ENCODE measurements at regions not wholly inside any gene's neighbourhood (a gene's known extent, or its start where the extent isn't known, plus 50 kb on each side); places are given as distances from the start of the nearest gene placed in this dataset.

DNA sequence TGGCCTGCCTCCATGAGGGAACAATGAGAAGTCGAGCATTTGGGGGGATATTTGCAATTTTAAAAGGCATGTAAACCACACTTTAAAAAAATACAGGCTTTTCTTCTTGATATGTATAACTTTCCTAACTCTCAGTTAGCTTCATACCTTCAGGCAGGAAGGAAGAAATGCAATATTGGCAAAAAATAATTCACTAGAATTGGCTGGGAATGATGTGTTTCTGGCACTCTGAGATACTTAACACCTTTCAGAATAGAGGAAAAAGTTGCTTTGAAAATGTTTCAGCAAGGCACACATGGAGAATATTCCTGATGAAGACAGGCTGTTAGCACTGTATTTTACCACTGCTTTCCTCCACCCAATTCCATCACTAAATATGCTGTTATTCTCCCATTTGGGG, 747.6 kb downstream of the HDGFL1 start:
- no peaks in the 10 kb centered on the region for H3K36me3 ChIP-seq
- no peaks in the 10 kb centered on the region for H3K4me1 ChIP-seq
- H3K4me3 ChIP-seq: no peak overlapping the region
- no peak for DNase-seq (ENCODE audit: extremely low spot score)
- no peaks in the 10 kb centered on the region for H3K27me3 ChIP-seq
- no peaks in the 10 kb centered on the region for H3K9me3 ChIP-seq
- H3K27ac ChIP-seq (replicated peaks in 1 of 4): no peak overlapping the region
- WGBS: 63% methylated on average over 1 of the region's 1 CpG
- intact Hi-C loops (cut with DNase I): no loop called here
- TF ChIP-seq EP300 (IDR thresholded peaks at IDR 0.05) (no peak), POLR2AphosphoS5 (IDR thresholded peaks at IDR 0.05) (no peak), POLR2A (IDR thresholded peaks at IDR 0.05; ENCODE audit: low read depth) (no peak)
- TF ChIP-seq, protein P1, sequence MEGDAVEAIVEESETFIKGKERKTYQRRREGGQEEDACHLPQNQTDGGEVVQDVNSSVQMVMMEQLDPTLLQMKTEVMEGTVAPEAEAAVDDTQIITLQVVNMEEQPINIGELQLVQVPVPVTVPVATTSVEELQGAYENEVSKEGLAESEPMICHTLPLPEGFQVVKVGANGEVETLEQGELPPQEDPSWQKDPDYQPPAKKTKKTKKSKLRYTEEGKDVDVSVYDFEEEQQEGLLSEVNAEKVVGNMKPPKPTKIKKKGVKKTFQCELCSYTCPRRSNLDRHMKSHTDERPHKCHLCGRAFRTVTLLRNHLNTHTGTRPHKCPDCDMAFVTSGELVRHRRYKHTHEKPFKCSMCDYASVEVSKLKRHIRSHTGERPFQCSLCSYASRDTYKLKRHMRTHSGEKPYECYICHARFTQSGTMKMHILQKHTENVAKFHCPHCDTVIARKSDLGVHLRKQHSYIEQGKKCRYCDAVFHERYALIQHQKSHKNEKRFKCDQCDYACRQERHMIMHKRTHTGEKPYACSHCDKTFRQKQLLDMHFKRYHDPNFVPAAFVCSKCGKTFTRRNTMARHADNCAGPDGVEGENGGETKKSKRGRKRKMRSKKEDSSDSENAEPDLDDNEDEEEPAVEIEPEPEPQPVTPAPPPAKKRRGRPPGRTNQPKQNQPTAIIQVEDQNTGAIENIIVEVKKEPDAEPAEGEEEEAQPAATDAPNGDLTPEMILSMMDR (IDR thresholded peaks at IDR 0.05): no peak

- intact Hi-C loops (cut with DNase I): no loop called here
Observed at GRCh38 chr6:23319582-23319981, 750.2 kb downstream of the HDGFL1 start.

GRCh38 chr6:23320471-23321015, 751.2 kb downstream of the HDGFL1 start:
- H3K27me3 ChIP-seq: no peaks in the 10 kb centered on the region
- H3K4me3 ChIP-seq: no peak overlapping the region
- no peaks in the 10 kb centered on the region for H3K9me3 ChIP-seq
- intact Hi-C loops (cut with DNase I): no loop called here
- H3K36me3 ChIP-seq: no peaks in the 10 kb centered on the region
- WGBS: 93% methylated on average over 2 of the region's 2 CpGs
- H3K4me1 ChIP-seq: no peaks in the 10 kb centered on the region
- no peak overlapping the region for H3K27ac ChIP-seq (replicated peaks in 1 of 4)
- TF ChIP-seq, protein P1 (IDR thresholded peaks at IDR 0.05): no peak
- TF ChIP-seq EP300 (IDR thresholded peaks at IDR 0.05): no peak
- TF ChIP-seq POLR2A (IDR thresholded peaks at IDR 0.05; ENCODE audit: low read depth): no peak
- TF ChIP-seq POLR2AphosphoS5 (IDR thresholded peaks at IDR 0.05): no peak
- DNase-seq (ENCODE audit: extremely low spot score): no peak

More at GRCh38 chr6:23319582-23319981, 750.2 kb downstream of the HDGFL1 start:
- Histone ChIP-seq H3K36me3 (no peaks in the 10 kb centered on the region), H3K27ac (replicated peaks in 1 of 4) (no peak overlapping the region), H3K27me3 (no peaks in the 10 kb centered on the region), H3K9me3 (no peaks in the 10 kb centered on the region), H3K4me3 (no peak overlapping the region), H3K4me1 (no peaks in the 10 kb centered on the region)
- DNase-seq (ENCODE audit: extremely low spot score): no peak
- TF ChIP-seq POLR2AphosphoS5 (IDR thresholded peaks at IDR 0.05): no peak
- TF ChIP-seq, protein P1 (IDR thresholded peaks at IDR 0.05): no peak
- no peak for TF ChIP-seq POLR2A (IDR thresholded peaks at IDR 0.05; ENCODE audit: low read depth)
- no peak for TF ChIP-seq EP300 (IDR thresholded peaks at IDR 0.05)
- WGBS: 78% methylated on average over 3 of the region's 3 CpGs

GRCh38 chr6:23323897-23324296, 754.5 kb downstream of the HDGFL1 start:
- Histone ChIP-seq H3K4me1 (no peaks in the 10 kb centered on the region), H3K9me3 (no peaks in the 10 kb centered on the region), H3K36me3 (no peaks in the 10 kb centered on the region), H3K4me3 (no peak overlapping the region), H3K27ac (replicated peaks in 1 of 4) (no peak overlapping the region), H3K27me3 (no peaks in the 10 kb centered on the region)
- WGBS: 77% methylated on average over 4 of the region's 4 CpGs
- no peak for DNase-seq (ENCODE audit: extremely low spot score)
- TF ChIP-seq, protein P1 (IDR thresholded peaks at IDR 0.05): no peak
- TF ChIP-seq POLR2A (IDR thresholded peaks at IDR 0.05; ENCODE audit: low read depth) (no peak), POLR2AphosphoS5 (IDR thresholded peaks at IDR 0.05) (no peak), EP300 (IDR thresholded peaks at IDR 0.05) (no peak)
- intact Hi-C loops (cut with DNase I): no loop called here

DNA sequence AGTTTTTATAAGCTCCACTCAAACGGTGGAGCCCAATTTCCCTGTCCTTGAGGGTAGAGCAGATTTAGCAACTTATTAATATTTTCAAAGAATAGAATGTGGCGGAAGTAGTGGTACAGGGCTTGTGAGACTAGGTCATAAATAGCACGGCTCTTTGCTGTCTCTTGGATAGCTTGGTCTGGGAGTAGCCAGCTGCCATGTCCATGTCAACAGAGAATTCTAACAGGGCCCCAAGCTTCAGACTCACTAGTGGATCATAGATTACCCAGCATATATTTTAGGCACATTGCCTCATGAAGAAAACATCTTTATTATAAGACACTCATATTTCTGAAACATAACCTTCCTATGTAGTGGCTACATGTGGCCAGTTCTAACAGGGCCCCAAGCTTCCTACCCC, 755.7 kb downstream of the HDGFL1 start:
- Histone ChIP-seq H3K36me3 (no peaks in the 10 kb centered on the region), H3K4me1 (no peaks in the 10 kb centered on the region), H3K27me3 (no peaks in the 10 kb centered on the region), H3K27ac (replicated peaks in 1 of 4) (no peak overlapping the region), H3K9me3 (no peaks in the 10 kb centered on the region), H3K4me3 (no peak overlapping the region)
- TF ChIP-seq POLR2A (IDR thresholded peaks at IDR 0.05; ENCODE audit: low read depth) (no peak), POLR2AphosphoS5 (IDR thresholded peaks at IDR 0.05) (no peak), EP300 (IDR thresholded peaks at IDR 0.05) (no peak)
- TF ChIP-seq, protein P1 (IDR thresholded peaks at IDR 0.05): no peak
- 79% methylated on average over 3 of the region's 3 CpGs for WGBS
- intact Hi-C loops (cut with DNase I): no loop called here
- peak; percentile 84 for DNase-seq (ENCODE audit: extremely low spot score)

Data from esophagus muscularis mucosa (tissue), 4 donors.